ENCODE measurements at regions not wholly inside any gene's neighbourhood (a gene's known extent, or its start where the extent isn't known, plus 50 kb on each side); places are given as distances from the start of the nearest gene placed in this dataset.

DNA sequence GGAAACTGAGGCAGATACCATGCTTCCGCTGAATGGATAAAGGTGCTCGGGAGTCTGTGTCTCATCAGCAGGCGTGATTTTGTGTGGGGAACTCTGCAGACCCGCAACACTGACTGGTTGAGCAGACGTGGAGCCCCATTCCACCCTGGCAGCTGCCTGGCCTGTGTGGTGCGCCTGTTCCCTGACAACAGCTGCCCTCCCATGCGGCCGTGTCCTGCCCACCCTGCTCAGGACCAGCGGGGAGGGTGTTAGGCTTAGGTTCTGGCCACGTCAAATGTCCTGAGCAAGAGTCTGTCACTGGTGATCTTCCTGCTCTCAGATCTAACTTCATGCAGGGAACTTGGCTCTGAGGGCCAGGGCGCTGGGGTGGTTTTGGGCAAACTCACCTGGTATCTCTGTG lies 417.7 kb upstream of the IRX4 start:
- H3K79me2 ChIP-seq (replicated peaks; ENCODE audit: insufficient read depth), result no peaks in the 10 kb centered on the region
- H3K4me1 Mint-ChIP-seq, result peaks cover 44% of the 10 kb centered on the region
- DNase-seq (ENCODE audit: low spot score) (no peak), ATAC-seq (no peak)
- H3K4me3 ChIP-seq, result no peak overlapping the region
- no peaks in the 10 kb centered on the region for H3K9me3 Mint-ChIP-seq
- H3K4me3 Mint-ChIP-seq, result no peak overlapping the region
- no peak overlapping the region for H3K27ac ChIP-seq (ENCODE audit: low read depth)
- H2AFZ ChIP-seq, result no peak overlapping the region
- H3K4me1 ChIP-seq (ENCODE audit: insufficient read depth), result no peaks in the 10 kb centered on the region
- no peaks in the 10 kb centered on the region for H3K36me3 Mint-ChIP-seq (ENCODE audit: low read depth)
- no peaks in the 10 kb centered on the region for H3K36me3 ChIP-seq (ENCODE audit: insufficient read depth)
- H3K9me2 ChIP-seq (ENCODE audit: insufficient read depth), result peaks cover 5% of the 10 kb centered on the region; the same call in 1 of the 2 replicates
- TF ChIP-seq, protein P1, sequence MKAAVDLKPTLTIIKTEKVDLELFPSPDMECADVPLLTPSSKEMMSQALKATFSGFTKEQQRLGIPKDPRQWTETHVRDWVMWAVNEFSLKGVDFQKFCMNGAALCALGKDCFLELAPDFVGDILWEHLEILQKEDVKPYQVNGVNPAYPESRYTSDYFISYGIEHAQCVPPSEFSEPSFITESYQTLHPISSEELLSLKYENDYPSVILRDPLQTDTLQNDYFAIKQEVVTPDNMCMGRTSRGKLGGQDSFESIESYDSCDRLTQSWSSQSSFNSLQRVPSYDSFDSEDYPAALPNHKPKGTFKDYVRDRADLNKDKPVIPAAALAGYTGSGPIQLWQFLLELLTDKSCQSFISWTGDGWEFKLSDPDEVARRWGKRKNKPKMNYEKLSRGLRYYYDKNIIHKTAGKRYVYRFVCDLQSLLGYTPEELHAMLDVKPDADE (IDR thresholded peaks at IDR 0.05), result no peak
- no peak for TF ChIP-seq JUNB (IDR thresholded peaks at IDR 0.05; ENCODE audit: unreplicated experiment)
- no peak for TF ChIP-seq ZNF114 (CRISPR knock-in tag; IDR thresholded peaks at IDR 0.05)
- no peak for TF ChIP-seq POLR2AphosphoS5 (IDR thresholded peaks at IDR 0.05; ENCODE audit: low read depth)
- no peak for TF ChIP-seq NANOG (IDR thresholded peaks at IDR 0.05; ENCODE audit: borderline replicate concordance)
- TF ChIP-seq, protein P2, sequence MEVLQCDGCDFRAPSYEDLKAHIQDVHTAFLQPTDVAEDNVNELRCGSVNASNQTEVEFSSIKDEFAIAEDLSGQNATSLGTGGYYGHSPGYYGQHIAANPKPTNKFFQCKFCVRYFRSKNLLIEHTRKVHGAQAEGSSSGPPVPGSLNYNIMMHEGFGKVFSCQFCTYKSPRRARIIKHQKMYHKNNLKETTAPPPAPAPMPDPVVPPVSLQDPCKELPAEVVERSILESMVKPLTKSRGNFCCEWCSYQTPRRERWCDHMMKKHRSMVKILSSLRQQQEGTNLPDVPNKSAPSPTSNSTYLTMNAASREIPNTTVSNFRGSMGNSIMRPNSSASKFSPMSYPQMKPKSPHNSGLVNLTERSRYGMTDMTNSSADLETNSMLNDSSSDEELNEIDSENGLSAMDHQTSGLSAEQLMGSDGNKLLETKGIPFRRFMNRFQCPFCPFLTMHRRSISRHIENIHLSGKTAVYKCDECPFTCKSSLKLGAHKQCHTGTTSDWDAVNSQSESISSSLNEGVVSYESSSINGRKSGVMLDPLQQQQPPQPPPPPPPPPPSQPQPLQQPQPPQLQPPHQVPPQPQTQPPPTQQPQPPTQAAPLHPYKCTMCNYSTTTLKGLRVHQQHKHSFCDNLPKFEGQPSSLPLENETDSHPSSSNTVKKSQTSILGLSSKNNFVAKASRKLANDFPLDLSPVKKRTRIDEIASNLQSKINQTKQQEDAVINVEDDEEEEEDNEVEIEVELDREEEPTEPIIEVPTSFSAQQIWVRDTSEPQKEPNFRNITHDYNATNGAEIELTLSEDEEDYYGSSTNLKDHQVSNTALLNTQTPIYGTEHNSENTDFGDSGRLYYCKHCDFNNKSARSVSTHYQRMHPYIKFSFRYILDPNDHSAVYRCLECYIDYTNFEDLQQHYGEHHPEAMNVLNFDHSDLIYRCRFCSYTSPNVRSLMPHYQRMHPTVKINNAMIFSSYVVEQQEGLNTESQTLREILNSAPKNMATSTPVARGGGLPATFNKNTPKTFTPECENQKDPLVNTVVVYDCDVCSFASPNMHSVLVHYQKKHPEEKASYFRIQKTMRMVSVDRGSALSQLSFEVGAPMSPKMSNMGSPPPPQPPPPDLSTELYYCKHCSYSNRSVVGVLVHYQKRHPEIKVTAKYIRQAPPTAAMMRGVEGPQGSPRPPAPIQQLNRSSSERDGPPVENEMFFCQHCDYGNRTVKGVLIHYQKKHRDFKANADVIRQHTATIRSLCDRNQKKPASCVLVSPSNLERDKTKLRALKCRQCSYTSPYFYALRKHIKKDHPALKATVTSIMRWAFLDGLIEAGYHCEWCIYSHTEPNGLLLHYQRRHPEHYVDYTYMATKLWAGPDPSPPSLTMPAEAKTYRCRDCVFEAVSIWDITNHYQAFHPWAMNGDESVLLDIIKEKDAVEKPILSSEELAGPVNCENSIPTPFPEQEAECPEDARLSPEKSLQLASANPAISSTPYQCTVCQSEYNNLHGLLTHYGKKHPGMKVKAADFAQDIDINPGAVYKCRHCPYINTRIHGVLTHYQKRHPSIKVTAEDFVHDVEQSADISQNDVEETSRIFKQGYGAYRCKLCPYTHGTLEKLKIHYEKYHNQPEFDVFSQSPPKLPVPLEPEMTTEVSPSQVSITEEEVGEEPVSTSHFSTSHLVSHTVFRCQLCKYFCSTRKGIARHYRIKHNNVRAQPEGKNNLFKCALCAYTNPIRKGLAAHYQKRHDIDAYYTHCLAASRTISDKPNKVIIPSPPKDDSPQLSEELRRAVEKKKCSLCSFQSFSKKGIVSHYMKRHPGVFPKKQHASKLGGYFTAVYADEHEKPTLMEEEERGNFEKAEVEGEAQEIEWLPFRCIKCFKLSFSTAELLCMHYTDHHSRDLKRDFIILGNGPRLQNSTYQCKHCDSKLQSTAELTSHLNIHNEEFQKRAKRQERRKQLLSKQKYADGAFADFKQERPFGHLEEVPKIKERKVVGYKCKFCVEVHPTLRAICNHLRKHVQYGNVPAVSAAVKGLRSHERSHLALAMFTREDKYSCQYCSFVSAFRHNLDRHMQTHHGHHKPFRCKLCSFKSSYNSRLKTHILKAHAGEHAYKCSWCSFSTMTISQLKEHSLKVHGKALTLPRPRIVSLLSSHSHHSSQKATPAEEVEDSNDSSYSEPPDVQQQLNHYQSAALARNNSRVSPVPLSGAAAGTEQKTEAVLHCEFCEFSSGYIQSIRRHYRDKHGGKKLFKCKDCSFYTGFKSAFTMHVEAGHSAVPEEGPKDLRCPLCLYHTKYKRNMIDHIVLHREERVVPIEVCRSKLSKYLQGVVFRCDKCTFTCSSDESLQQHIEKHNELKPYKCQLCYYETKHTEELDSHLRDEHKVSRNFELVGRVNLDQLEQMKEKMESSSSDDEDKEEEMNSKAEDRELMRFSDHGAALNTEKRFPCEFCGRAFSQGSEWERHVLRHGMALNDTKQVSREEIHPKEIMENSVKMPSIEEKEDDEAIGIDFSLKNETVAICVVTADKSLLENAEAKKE (CRISPR knock-in tag; IDR thresholded peaks at IDR 0.05), result no peak
- no peak for TF ChIP-seq EZH2 (IDR thresholded peaks at IDR 0.05; ENCODE audit: low read depth, unreplicated experiment)
- TF ChIP-seq ZNF331 (CRISPR knock-in tag; IDR thresholded peaks at IDR 0.05; ENCODE audit: low read depth), result no peak
- no peak for TF ChIP-seq STAT1 (IDR thresholded peaks at IDR 0.05; ENCODE audit: unreplicated experiment)
- TF ChIP-seq CREB1 (CRISPR knock-in tag; IDR thresholded peaks at IDR 0.05; ENCODE audit: low read depth), result no peak
- no peak for TF ChIP-seq EZH2phosphoT487 (IDR thresholded peaks at IDR 0.05; ENCODE audit: unreplicated experiment)
- TF ChIP-seq, protein P3, sequence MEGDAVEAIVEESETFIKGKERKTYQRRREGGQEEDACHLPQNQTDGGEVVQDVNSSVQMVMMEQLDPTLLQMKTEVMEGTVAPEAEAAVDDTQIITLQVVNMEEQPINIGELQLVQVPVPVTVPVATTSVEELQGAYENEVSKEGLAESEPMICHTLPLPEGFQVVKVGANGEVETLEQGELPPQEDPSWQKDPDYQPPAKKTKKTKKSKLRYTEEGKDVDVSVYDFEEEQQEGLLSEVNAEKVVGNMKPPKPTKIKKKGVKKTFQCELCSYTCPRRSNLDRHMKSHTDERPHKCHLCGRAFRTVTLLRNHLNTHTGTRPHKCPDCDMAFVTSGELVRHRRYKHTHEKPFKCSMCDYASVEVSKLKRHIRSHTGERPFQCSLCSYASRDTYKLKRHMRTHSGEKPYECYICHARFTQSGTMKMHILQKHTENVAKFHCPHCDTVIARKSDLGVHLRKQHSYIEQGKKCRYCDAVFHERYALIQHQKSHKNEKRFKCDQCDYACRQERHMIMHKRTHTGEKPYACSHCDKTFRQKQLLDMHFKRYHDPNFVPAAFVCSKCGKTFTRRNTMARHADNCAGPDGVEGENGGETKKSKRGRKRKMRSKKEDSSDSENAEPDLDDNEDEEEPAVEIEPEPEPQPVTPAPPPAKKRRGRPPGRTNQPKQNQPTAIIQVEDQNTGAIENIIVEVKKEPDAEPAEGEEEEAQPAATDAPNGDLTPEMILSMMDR (conservative IDR thresholded peaks at IDR 0.05; ENCODE audit: low read depth in 2 of 2), result no peak
- TF ChIP-seq, protein P4, sequence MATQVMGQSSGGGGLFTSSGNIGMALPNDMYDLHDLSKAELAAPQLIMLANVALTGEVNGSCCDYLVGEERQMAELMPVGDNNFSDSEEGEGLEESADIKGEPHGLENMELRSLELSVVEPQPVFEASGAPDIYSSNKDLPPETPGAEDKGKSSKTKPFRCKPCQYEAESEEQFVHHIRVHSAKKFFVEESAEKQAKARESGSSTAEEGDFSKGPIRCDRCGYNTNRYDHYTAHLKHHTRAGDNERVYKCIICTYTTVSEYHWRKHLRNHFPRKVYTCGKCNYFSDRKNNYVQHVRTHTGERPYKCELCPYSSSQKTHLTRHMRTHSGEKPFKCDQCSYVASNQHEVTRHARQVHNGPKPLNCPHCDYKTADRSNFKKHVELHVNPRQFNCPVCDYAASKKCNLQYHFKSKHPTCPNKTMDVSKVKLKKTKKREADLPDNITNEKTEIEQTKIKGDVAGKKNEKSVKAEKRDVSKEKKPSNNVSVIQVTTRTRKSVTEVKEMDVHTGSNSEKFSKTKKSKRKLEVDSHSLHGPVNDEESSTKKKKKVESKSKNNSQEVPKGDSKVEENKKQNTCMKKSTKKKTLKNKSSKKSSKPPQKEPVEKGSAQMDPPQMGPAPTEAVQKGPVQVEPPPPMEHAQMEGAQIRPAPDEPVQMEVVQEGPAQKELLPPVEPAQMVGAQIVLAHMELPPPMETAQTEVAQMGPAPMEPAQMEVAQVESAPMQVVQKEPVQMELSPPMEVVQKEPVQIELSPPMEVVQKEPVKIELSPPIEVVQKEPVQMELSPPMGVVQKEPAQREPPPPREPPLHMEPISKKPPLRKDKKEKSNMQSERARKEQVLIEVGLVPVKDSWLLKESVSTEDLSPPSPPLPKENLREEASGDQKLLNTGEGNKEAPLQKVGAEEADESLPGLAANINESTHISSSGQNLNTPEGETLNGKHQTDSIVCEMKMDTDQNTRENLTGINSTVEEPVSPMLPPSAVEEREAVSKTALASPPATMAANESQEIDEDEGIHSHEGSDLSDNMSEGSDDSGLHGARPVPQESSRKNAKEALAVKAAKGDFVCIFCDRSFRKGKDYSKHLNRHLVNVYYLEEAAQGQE (IDR thresholded peaks at IDR 0.05; ENCODE audit: unreplicated experiment), result no peak
- no peaks in the 10 kb centered on the region for H3F3A ChIP-seq (replicated peaks; ENCODE audit: low read depth)
- no peak overlapping the region for H3K27ac Mint-ChIP-seq
- H3K27me3 Mint-ChIP-seq (ENCODE audit: insufficient read depth, low read depth, poor library complexity), result peaks cover 7% of the 10 kb centered on the region
- no peaks in the 10 kb centered on the region for H3K27me3 ChIP-seq (ENCODE audit: insufficient read depth)
- H4K20me1 ChIP-seq (replicated peaks; ENCODE audit: insufficient read depth), result no peaks in the 10 kb centered on the region
- H3K4me2 ChIP-seq, result no peak overlapping the region

All from GM23338 (cell line).